SIG-M5 treated with dmso at 0.1 percent for 504 hours (cell line): ENCODE measurements at regions not wholly inside any gene's neighbourhood (a gene's known extent, or its start where the extent isn't known, plus 50 kb on each side); places are given as distances from the start of the nearest gene placed in this dataset.

ENCODE experiments used
- DNase-seq: peaks from one replicate; lab custom pipeline; 2025; ENCODE audit not compliant: unreplicated experiment; lab: John Stamatoyannopoulos, UW

GRCh38 chr6:169971081-169971861 is 219.8 kb downstream of the ERMARD start:
- no peak for DNase-seq

GRCh38 chr6:169970306-169970988 is 219.0 kb downstream of the ERMARD start:
- DNase-seq: no peak

GRCh38 chr6:169969372-169970099 is 218.1 kb downstream of the ERMARD start:
- DNase-seq: no peak

GRCh38 chr6:169968541-169969270 is 217.3 kb downstream of the ERMARD start:
- no peak for DNase-seq

GRCh38 chr6:169967687-169968086 is 216.3 kb downstream of the ERMARD start:
- no peak for DNase-seq

- DNase-seq: no peak
These were observed 215.1 kb downstream of the ERMARD start for GRCh38 chr6:169966312-169967181.

- no peak for DNase-seq
These were observed 214.4 kb downstream of the ERMARD start for GRCh38 chr6:169965657-169966311.

GRCh38 chr6:169965239-169965638 is 213.8 kb downstream of the ERMARD start:
- DNase-seq: no peak

- DNase-seq: no peak
These were observed 213.2 kb downstream of the ERMARD start for GRCh38 chr6:169964486-169965180.

GRCh38 chr6:169963581-169964297 is 212.3 kb downstream of the ERMARD start:
- DNase-seq: no peak

- DNase-seq: no peak
These were observed 211.4 kb downstream of the ERMARD start for GRCh38 chr6:169962604-169963469.

GRCh38 chr6:169961772-169962561 is 210.5 kb downstream of the ERMARD start:
- no peak for DNase-seq

- DNase-seq: no peak
These were observed 209.6 kb downstream of the ERMARD start for GRCh38 chr6:169960886-169961611.

GRCh38 chr6:169960521-169960885 is 209.1 kb downstream of the ERMARD start:
- DNase-seq: no peak

- no peak for DNase-seq
These were observed 208.6 kb downstream of the ERMARD start for GRCh38 chr6:169960003-169960344.
